Sciatic nerve (tissue), 2 donors: ENCODE measurements at regions not wholly inside any gene's neighbourhood (a gene's known extent, or its start where the extent isn't known, plus 50 kb on each side); places are given as distances from the start of the nearest gene placed in this dataset.
"Not testable (repeated sequence)": the region's sequence is repeated elsewhere in the genome, so short reads cannot be mapped to it uniquely, and the experiment has no call there.

Experiments
- ATAC-seq: fragments of 200-7000 bp; cut with Tn5 transposase; one replicate; pipeline ENCODE4 v1.9.1; 2020; ENCODE audit warnings: mild to moderate bottlenecking, moderate library complexity
- DNase-seq: peaks from one replicate; pipeline ENCODE4 v3.0.0-alpha.2; 2020; ENCODE audit warnings: low spot score
- intact Hi-C: fragments of 100-400 bp; cut with DNase I; formaldehyde crosslinking; loops from one replicate; pipeline ENCODE4 v1.14.2; 2022
- donor health status: DM: no; HTN: no; CAD: no.
- donor health status: DM: no; HTN: no; CAD: no.

DNA sequence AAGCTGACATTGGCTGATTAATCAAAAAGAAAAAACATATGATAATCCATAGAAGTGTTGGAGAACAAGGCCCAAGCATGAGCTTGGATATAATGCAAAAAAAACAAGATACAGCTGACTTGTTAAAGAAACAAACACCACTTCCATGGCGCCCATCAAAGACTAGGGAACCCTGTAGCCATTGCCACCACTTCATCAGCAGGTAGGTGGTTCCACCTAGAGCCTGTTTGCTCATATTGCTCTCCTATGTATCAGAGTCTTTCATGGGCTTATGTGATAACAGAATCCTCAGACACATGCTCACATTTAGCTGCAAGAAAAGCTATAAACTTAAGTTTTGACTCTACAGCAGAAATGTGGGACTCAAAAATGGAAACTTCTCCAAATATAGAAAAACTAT, 2179.9 kb downstream of the EPHA3 start:
- intact Hi-C loops, DNase-seq, ATAC-seq: not testable (repeated sequence)

DNA sequence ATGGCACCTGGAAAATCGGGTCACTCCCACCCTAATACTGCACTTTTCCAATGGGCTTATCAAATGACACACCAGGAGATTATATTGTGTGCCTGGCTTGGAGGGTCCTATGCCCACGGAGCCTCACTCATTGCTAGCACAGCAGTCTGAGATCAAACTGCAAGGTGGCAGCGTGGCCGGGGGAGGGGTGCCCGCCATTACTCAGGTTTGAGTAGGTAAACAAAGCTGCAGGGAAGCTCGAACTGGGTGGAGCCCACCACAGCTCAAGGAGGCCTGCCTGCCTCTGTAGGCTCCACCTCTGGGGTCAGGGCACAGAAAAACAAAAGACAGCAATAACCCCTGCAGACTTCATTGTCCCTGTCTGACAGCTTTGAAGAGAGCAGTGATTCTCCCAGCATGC, 2184.0 kb downstream of the EPHA3 start:
- ATAC-seq, intact Hi-C loops: not testable (repeated sequence)
- DNase-seq, result peak; percentile 27
